ENCODE measurements at regions not wholly inside any gene's neighbourhood (a gene's known extent, or its start where the extent isn't known, plus 50 kb on each side); places are given as distances from the start of the nearest gene placed in this dataset.

DNA sequence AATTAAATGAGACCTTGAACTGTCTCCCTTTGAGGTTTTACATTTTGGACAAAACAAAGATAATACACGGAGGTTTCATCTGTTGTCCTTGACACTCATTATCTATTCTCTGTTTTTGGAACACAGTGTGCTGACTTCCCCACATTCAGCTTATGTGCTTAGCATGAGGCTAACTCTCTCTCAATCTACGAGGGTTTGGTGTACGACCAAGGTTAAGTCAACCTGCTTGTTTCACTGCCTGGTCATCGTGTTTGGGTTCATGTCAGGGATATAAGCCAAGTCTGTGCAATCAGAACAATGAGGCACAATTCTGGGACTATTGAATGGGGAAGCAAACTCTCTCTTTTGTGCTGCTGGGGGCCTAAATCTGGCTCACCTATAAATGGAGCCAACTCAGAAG, 328.5 kb upstream of the USP25 start:
- DNase-seq = no peak

DNA sequence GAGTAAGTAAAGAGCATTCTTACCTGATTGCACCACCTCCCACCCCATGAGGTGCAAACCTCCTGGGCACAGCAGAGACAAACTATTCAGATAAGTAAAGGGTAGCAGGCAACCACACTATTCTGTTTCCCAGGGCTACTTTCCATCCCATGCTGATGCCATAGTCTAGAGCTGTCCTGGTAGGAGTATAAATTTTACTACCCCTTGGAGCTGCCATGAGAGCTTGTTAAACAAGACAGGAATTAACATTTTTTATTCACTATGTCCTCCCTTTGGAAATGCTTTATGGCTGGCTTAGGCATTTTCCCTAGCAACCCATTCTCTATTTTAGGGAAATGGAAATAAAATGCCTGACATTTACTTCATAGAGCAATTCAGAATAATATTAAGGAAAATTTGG, 324.6 kb upstream of the USP25 start:
- DNase-seq = no peak

DNA sequence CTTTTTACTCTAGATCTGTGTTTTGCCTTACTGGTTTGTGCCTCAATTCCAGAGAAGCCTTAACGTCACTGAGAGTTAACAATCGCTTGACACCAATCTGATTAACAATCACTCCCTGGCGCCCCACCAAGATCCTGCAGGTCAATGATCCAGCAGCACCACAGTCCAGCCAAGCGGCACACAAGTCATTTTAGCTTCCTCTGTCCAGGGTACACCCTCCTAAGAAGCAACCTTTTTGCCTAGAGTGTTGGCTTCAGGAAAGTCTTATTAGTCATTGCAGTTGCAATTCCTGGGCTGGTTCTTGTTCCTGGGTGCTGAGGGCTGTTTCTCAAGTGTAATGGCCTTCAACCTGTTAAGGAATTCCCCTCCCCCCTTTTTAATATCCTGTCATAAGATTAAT, 323.0 kb upstream of the USP25 start:
- DNase-seq = no peak

DNA sequence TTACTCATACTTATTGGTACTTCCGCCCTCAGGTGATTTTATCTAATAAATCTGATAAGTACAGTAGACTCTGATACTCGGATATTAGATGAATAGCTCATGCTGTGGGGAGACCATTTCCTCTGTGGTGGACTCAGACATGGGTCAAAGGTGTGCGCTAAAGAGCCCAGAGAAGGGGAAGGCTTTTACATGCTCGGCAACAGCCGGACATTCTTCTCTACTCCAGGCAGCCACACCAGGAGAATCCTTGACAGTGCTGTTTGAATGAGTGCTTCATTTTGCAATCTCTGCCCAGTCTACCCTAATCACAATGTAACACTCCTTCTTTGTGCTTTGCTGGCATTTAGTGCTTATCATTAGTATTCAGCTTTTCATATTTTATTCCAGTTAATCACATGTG, 322.2 kb upstream of the USP25 start:
- DNase-seq = no peak

DNA sequence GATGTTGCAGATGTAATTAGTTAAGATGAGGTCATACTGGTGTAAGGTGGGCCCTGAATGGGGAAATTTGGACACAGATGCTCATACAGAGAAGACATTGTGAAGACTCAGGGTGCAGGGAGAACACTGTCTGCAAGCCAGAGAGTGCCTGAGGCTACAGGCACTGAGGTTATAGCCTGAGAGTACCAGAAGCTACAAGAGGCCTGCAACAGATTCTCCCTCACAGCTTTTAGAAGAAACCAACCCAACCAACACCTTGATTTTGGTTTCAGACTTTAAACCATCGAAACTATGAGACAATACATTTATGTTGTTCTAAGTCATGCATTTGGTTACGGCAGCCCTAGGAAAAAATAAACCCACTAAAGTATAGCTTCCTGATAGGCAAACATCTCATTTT, 321.7 kb upstream of the USP25 start:
- no peak for DNase-seq

DNA sequence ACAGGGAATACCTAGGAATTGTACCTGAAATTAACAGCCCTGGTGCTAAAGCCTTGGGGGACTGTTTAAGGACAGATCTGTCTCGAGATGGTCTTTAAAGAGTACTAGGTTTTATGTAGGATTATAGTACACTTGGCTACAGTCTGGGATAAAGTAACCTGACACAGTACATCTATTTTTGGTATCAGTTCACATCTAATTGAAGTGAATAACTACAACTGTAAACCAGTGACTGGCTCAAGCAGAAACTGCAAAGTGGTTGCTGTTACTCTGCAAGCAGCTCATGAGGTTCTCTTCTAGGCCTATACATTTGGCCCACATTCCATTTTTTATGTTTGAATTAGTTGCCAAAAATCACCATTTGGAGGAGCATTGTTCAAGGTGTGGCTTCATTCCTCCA, 320.8 kb upstream of the USP25 start:
- DNase-seq = no peak

DNA sequence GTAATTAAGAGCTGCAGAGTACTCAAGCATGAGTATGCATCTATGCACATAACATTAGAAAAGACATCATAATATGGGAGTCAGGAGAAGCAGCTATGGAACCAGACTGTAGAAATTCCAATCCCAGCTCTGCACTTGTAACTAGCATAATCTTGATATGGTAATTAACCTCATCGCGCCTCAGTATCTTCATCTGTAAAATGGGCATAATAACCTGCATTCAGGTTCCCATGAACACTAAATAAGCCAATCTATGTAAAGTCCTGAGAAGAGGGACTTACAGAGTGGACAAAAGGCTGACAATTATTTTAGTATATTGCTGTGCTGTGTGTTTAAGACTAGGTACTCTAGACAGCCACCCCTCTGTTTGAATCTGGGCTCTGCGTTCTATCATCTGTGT, 318.9 kb upstream of the USP25 start:
- no peak for DNase-seq

DNA sequence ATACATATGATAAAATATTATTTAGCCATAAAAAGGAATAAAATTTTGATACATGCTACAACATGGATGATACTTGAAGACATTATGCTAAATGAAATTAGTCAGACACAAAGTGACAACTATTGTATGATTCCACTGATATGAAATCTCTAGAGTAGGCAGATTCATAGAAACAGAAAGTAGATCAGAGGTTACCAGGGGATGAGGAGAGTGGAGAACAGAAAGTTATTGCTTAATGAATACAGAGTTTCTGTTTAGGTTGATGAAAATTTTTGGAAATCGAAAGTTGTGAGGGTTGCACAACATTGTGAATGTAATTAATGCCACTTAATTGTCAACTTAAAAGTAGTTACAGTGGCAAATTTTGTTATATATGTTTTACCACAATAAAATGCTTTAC, 315.7 kb upstream of the USP25 start:
- no peak for DNase-seq

DNA sequence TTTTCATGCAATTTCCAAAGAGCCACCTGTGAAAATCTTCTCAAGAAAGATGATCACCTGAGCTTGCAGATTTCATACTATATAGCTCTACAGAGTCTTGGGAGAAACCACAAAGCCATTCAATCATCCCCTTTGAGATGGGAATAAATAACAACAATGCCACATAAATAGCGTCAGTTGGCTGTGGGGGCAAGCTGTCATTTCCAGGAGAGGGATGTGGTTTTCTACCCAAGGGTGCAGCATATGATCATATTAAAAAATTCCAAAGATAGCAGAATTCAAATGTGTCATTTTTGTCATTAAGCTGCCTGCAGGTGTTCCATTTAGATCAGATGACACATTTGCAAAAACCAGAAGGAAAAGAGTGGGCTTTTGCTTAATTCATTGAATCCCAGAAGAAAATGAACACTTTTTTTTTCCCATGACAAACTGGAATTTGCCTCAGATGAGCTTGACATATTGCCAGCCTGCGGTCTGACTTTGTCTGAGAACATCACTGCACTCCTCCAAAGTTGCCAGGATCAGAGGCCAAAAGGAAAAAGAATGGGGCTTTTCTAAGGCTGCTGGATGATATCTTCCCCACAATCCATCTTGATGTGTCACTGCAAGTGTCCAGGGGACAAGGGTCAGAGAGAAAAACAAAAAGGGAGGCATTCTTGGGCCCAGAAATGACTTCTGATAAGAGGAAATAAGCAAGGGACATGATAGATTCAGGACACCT, 314.1 kb upstream of the USP25 start:
- DNase-seq = no peak

DNA sequence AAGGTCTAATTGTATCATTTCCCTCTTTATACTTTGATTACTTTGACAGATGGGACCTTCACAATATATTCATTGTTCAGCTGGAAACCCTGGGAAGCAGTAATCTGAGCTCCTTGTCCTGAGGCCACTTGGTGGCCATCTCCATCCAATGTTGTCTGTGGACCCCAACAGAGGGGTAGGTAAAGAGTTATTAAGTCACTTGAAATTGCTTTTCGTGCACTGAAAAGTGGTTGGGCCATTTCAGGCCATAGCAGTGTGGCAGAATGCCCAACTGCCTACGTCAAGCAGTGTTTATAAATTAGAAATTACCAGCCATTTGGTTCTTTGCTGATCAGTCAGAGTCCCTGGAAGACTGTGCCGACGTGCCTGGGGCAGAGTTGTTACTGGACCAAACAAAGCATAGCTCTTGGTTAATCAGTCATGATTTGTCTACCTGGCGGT, 308.3 kb upstream of the USP25 start:
- peak; percentile 37 for DNase-seq

DNA sequence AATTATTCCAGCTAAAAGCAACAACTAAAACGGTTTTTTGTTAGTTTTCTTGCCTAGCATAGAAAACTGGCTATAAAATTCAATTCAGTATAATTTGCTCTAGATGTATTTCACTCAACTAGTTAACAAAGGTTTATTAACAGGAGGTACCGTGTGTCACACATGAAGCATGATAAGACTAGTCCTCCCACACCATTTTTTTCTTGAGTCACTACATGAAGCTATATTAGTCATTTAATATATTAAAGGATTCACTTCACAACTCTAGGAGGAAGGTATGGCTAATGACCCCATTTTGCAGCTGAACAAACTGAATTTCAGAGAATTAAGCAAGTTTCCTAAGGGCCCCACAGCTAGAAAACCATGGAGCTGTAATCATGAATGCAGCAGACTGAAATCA, 307.8 kb upstream of the USP25 start:
- DNase-seq = no peak

DNA sequence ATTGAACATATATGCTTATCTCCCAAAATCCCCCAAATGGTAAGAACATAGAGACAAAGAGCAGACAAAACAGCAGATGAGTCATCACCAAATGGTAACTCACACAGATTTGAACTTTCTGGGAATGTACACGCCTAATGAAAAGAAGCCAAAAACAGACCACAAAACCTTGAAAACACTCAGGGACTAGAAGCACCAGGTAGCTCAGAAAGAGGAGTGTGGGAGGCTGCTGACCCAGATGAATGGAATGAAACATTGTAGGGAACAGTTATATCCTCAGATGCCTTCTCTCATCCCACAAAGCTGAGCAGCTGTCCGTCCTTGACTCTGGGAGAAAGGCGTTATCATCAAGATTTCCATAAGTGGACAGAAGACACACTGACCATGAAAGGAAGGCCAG, 307.0 kb upstream of the USP25 start:
- DNase-seq = no peak

DNA sequence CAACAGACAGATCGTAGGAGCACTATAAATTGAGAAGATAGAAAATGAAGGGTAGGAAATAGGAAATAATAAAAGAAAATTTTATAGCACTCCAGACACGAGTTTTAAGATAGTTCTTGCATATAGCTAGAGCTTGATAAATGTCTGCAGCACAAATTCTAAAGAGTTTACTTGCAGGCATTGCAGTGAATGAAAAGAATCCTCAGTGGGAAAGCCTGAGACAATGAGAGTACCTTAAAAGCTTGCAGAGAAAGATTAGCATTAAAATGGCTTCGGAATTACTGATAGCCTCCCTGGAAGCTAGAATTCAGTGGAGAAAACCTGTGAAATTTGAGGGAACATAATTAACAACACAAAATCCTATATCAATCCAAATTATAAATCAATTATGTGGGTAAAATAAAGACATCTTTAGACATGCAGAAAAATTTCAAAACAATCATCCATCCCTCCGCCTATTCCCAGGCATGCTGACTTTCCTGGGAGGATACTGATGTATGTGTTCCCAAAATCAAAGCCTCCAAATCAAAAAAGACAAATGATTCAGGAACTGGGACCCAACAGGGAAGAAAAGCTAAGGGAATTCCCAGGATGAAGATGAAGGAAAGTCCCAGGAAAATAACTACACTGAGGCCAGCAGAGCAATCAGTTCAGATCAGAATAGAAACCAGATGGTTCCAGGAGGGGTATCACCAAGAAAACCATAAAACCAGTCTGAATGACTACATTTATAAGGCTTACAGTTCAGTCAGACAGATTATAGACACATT, 305.9 kb upstream of the USP25 start:
- no peak for DNase-seq

DNA sequence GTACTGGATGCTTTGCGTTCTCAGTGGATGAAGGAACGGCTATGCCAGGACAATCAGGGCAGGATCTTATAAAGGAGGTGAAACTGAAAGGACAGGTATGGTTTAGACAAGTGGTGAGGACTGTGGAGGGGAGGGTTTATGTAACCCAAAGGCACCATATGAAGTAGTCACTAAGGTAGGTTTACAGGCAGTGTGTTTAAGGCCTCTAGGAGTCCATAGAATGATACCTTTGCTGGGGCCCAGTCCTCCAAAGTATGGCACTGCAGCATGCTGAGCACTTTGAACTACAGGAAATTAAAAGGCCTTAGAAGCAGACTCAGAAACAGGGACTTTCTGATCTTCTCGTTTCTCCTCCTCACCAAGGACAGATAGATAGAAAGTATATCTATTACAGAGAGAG, 304.7 kb upstream of the USP25 start:
- no peak for DNase-seq

DNA sequence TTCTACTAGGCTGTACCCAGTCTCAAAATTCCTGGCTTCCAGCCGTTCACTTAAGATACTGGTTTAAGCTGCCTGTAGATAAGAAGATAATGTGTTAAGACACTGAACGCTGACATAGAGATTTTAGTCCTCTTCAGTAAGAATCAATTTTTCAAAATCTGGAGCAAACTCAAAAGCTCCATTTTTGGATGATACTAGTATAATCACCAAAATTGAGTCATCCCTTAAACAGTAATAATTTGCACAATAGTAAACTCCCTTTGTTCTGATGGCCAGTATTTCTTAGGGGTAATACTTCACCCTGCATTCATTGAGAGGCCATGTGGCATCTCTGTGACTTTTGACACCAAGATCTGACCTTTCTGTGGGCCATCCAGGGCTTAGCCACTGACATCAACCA, 299.8 kb upstream of the USP25 start:
- DNase-seq = no peak

DNA sequence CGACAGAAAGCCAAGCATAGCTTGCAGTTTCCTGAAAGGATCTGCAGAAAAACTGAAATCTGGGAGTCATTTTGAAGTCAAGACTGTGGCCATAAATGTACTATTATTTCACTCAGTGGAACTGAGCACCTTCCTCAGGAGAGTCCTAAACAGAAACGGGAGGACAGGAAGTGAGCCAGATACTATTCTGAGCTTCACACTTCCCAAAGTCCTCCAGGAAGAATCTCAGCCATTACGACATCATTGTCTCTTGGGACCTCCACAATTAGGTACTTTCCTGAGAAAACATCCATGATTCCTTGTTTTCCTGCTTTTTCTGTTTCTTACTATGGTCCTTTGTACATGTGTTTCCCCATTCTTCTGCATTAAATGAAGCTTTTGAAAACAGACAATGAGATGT, 299.2 kb upstream of the USP25 start:
- DNase-seq = no peak

DNA sequence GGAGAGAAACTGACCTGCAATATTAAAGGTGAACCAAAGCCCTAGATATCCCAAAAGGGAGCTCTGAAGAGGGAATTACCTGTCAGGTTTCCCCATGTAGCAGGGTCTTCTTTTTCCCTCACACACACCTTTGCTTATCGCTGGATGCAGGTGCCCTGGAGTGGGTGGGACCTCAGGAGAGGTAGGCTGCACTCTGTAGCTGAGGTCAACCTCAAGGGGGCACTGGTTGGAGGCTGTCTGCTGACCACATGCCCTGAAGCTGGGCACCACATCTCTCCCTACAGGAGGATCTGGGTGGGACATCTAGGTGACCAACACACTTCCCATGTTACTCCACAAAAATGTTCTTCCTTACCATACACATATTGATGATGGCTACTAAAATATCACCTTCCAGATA, 298.7 kb upstream of the USP25 start:
- no peak for DNase-seq

DNA sequence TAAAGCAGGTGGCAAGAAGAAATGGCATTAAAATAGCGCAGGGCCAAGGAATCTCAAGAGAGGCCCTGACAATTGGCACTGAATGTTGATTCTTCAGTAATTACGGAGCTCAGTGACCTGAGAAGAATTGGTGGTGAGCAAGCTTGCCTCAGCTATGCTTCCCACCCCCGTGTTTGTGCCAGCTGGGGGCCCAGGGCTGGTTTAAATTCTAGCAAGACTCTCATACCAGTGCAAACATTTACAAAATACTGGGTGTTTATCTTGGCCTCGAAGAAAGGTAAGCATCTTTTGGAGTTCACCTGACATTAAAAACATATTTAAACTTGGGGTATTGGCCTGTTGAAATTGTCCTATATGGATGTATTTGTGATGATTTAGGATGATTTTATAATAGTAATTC, 296.7 kb upstream of the USP25 start:
- DNase-seq = peak; percentile 4

DNA sequence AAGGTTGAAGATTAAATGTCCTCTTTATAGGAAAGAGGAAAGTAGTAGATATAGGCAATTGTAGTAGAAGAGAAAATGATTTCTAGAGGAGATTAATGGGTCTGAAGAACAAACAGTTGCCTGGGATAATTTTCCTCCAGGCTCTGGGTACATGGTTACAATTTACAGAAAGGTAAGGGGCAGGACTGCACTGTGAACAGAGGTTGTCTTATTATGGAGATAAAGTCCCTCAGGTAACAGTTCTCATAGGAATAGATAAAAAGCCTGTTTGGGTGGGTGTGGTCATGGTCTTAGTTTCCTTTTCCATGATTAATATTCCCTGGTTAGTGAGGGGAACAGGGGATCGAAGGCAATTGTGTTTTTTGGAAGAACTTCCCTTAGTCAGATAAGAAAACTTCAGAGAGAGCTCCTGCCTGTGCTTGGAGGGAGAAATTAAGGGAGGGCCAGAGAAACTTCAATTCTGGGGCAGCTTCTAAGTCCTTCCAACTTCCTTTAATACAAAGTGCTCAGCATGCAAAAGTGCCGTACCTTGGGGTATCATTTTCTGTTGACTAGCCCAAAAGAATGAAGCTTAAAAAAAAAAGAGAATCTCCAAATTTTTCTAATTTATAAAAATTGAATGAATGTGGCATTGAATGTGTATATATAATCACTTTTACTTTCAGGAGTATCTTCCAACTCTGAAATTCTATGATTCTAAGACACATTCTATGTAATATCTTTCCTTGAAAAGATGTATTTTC, 295.4 kb upstream of the USP25 start:
- DNase-seq = no peak

DNA sequence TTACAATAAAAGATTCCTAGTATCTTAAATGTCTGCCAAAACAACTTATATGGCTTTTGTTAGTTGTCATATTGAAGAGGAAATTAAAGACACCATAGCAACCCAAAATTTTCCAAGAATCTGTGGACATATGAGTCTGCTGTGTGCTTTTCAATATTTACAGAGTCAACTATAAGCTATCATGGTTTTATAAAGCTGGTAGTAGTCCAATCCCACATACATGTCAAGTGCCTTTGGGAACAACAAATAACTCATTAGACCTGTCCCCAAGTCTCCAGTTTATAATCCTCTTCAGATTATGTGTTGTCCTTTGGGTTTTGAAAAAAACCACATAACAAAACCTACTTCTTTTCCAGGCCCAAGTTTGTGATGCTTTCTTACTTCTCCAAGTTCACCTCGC, 293.8 kb upstream of the USP25 start:
- DNase-seq = no peak

DNA sequence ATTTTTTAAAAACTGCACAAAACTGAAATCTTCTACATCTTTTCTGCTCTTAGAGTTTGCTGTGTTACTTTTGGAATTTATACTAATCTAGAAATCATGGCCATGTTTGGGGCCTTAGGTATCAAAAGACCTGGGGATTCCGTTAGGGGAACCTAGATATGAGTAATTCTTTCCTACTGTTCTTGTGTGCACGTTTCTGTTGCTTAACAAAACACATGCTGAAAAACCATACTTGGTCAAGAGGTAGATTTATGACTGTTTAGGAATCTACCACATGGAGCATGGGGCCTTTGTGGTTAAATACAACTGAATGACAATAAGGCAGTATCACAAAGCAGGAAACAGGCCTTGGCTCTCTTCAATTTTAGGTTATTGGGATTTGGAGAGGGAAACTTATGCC, 291.9 kb upstream of the USP25 start:
- DNase-seq = no peak

DNA sequence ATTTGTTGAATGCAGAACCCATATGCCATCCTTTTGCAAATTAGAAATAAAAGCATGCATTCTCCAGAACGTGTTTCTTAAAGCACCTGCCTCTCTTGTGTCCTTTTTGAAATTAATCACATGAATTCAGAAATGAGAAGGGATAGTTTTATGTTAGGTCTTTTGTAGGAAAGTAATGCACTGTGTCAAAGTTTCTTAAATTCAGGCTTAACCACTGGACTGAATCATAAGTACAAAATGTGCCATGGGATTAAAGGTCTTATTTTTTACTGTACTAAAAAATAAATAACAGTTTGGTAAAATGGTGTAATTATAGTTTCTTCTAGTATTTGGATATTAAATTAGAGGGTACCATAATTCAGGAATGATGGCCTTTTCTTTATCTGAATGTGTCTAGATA, 290.1 kb upstream of the USP25 start:
- no peak for DNase-seq

DNA sequence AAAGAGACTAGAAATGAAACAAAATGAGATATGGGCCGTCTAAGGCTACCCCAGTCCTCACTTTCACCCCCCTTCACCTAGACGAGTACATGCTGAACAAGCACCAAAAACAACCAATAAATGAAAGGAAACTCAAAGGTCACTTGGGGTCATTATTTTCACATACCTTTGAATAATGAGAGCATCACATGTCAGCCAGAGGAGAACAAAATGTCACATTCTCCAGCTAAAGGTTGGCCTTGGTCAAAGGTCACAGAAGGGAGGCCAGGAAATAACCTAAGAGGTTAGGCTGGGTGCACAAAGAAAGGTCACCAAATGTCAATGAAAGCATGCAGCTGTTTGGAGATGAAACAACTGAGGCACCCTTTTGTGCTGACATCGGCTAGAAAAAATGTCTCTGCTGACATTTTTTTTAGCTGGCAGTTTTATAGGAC, 288.7 kb upstream of the USP25 start:
- DNase-seq = no peak

DNA sequence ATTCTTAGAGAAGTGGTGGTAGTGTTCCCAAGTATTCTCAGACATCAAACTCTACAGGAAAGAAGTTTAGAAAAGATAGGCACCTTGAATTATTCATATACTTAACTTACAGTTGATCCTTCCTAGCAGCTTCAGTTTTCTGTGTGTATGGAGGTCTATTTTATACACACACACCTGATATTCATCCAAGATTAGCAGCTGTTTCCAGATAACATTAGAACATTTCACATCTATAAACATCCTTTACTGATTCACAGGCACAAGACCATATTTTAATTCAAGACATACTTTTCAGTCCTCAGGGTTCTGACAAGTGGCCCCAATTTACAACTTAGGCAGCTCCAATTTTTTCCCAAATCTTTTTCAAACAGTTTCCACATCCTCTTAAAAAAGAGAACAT, 287.8 kb upstream of the USP25 start:
- DNase-seq = no peak

Data from COR-L47 (cell line).